ENCODE measurements at regions not wholly inside any gene's neighbourhood (a gene's known extent, or its start where the extent isn't known, plus 50 kb on each side); places are given as distances from the start of the nearest gene placed in this dataset.
"Not testable (repeated sequence)": the region's sequence is repeated elsewhere in the genome, so short reads cannot be mapped to it uniquely, and the experiment has no call there.

DNA sequence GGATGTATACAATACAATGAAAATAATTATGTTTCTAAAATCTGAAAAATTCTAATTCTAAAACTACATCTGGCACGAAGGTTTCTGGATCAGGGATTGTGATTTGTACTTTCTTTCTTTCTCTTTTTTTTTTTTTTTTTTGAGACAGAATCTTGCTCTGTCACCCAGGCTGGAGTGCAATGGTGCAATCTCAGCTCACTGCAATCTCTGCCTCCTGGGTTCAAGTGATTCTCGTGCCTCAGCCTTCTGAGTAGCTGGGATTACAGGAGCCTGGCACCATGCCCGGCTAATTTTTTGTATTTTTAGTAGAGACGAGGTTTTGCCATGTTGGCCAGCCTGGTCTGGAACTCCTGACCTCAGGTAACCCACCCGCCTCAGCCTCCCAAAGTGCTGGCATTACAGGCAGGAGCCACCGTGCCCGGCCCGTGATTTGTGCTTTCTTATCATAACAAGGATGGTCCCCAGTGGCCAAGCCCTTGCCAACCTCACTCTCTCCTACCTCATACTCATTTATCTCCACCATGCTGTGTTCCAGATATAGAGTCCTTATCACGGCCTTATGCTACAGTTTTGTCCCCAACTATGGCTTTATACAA lies 279.9 kb downstream of the QDPR start:
- not testable (repeated sequence) for H3K36me3 Mint-ChIP-seq; H3K27me3 Mint-ChIP-seq; ATAC-seq (ENCODE audit: low read depth)

DNA sequence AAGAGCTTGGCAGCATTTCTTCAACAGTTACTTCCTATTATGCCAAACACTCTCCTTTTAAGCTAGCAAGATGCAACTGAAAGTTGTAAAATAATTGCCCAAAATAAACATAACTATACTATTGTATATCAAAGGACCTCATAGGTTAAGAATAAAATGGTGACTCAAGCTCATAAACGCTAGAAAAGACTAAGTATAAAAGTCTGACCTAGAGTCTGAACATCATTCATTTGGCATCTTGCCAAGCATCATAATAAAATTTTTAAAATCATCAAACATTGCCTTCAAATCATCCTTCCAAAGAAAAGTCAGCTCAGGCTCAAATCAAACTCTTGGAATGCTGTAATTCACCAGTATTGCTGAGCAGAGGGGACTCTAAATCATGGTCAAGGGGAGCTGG lies 281.2 kb downstream of the QDPR start:
- Mint-ChIP-seq H3K36me3 (no peaks in the 10 kb centered on the region), H3K27me3 (no peaks in the 10 kb centered on the region), H3K4me1 (no peaks in the 10 kb centered on the region), H3K9me3 (peaks cover 3% of the 10 kb centered on the region), H3K27ac (no peak overlapping the region), H3K4me3 (no peak overlapping the region)
- no peak for ATAC-seq (ENCODE audit: low read depth)
- DNase-seq (ENCODE audit: low spot score in 2 of 2) = no peak

More for the DNA sequence above, 279.9 kb downstream of the QDPR start:
- H3K9me3 Mint-ChIP-seq; H3K4me1 Mint-ChIP-seq; H3K4me3 Mint-ChIP-seq; DNase-seq (ENCODE audit: low spot score in 2 of 2); H3K27ac Mint-ChIP-seq: not testable (repeated sequence)

DNA sequence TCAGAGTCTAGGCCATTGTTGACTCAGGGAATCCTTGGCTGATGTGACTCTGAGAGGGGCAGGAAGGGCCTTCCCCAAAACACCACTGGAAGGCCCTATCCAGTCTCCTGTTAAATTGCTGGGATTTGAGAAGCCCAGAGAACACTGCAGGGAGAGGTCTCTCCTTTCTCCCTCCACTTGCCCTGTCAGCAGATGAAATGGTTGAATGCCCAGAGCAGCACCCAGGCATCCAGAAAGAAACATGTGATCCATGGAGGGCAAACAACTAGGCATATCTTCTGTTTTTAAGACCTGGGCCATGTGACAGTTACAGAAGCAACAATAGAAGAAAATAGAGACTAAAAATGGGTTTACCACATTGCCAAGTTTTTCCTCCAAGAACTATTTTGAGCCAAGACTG lies 291.1 kb downstream of the QDPR start:
- Mint-ChIP-seq H3K36me3 (no peaks in the 10 kb centered on the region), H3K27ac (no peak overlapping the region), H3K27me3 (no peaks in the 10 kb centered on the region), H3K9me3 (peaks cover 8% of the 10 kb centered on the region), H3K4me1 (no peaks in the 10 kb centered on the region), H3K4me3 (no peak overlapping the region)
- DNase-seq (ENCODE audit: low spot score in 2 of 2) (no peak), ATAC-seq (ENCODE audit: low read depth) (no peak)

DNA sequence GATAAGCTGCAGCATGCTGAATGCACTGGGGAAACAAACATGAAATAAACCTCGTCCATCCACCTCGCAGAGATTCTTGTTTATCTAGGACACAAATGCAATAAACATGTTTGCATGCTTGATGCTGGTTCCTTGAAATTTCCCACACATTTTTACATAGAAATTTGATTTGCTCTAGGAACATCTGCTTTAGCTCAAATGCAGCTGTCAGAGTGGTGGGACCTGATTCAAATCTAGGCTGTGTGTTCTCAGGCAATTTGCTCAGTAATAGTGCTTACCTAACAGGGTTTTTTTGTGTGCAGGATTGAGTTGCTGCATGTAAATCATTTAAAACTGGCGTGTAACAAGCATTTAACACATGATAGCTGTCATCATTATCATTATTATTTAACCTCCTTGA lies 293.1 kb downstream of the QDPR start:
- Mint-ChIP-seq H3K4me1 (no peaks in the 10 kb centered on the region), H3K27me3 (no peaks in the 10 kb centered on the region), H3K36me3 (no peaks in the 10 kb centered on the region), H3K4me3 (no peak overlapping the region), H3K9me3 (peaks cover 7% of the 10 kb centered on the region), H3K27ac (no peak overlapping the region)
- ATAC-seq (ENCODE audit: low read depth) (no peak), DNase-seq (ENCODE audit: low spot score in 2 of 2) (no peak)

DNA sequence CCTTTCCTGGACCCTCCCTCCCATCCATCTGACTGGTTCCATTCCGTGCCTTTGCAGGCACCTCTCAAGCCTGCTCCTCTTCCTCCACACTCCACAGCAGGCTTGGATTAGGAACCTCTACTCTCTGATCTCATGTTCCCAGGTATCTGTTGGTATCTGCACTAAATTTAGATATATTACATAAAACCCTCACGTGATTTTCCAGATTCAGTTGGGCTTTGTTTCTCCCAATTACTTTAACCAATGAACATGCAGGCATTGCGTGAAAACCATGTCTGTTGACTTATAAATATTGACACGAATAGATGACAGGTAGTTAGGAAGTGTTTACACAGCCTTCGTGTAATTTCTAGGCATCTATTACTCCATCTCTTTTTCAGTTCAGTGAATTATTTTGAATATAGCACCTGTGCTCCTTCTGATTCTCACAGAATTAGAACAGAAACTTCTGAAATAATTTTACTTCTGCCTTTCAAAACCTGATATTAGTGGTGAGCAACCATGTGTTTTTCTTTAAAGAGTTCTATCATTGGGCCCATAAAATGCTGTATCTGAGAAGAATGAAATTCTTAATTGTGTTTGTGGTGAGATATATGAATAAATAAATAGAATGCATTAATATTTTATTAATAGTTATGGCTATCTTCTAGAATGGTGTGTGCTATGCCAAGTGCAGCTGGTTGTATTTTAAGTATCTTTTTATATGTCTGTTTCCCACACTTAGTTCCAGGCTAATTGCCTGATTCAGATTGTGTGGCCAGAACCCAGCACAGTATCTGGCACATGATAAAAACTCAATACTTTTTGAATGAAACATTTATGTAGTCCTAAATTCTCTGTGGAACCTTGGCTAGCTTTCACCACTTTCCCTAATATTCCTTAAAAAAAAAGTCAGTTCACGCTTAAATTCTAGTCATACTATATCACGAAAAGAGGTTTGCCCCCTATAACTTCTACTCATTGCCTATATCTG lies 304.8 kb downstream of the QDPR start:
- no peak overlapping the region for H3K27ac Mint-ChIP-seq
- no peak overlapping the region for H3K4me3 Mint-ChIP-seq
- no peaks in the 10 kb centered on the region for H3K36me3 Mint-ChIP-seq
- ATAC-seq (ENCODE audit: low read depth) (no peak), DNase-seq (ENCODE audit: low spot score in 2 of 2) (no peak)
- peaks cover 4% of the 10 kb centered on the region for H3K9me3 Mint-ChIP-seq
- H3K27me3 Mint-ChIP-seq = no peaks in the 10 kb centered on the region
- no peaks in the 10 kb centered on the region for H3K4me1 Mint-ChIP-seq

DNA sequence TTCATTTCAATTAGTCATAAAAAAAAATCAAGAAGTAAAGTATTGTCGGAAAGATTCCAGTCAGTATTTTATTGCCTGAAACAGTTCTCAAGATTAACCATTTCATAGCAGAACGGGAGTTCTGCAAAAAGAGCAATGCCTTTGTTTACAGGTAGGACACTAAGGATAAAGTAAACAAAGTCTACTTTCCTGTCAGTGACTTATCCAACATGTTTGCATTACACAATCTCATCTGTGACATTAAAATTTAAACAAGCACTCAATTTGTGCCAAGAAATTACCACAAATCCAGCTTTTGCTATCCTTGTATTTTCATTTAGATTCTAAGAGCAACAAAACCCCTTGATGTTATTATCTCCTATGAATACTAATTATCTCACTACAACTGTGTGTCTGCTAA lies 306.5 kb upstream of the LDB2 start:
- no peak overlapping the region for H3K4me3 Mint-ChIP-seq

DNA sequence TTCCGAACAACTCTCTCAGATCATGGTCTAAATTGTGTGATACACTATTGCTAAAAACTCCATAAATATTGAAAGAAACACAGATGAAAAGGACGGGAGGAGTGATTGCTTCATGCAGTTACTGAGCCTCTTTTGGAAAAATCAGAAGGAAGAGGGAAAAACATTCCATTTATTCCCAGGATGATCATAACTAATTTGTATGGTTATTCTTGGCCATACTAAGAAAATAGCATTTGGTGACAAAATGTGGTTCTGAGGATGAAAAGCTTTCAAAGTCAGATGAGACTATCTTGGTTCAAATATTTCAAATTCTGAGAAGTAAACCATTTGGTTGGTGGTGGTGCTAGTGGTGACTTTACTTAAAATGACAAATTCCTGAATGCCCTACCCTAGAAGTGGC lies 305.4 kb upstream of the LDB2 start:
- ATAC-seq (ENCODE audit: low read depth) (no peak), DNase-seq (ENCODE audit: low spot score in 2 of 2) (no peak)
- Mint-ChIP-seq H3K27ac (no peak overlapping the region), H3K36me3 (no peaks in the 10 kb centered on the region), H3K4me3 (no peak overlapping the region), H3K27me3 (no peaks in the 10 kb centered on the region), H3K4me1 (no peaks in the 10 kb centered on the region), H3K9me3 (peaks cover 6% of the 10 kb centered on the region)

More for the DNA sequence above, 306.5 kb upstream of the LDB2 start:
- no peak overlapping the region for H3K27ac Mint-ChIP-seq
- no peaks in the 10 kb centered on the region for H3K36me3 Mint-ChIP-seq
- no peaks in the 10 kb centered on the region for H3K27me3 Mint-ChIP-seq
- no peaks in the 10 kb centered on the region for H3K4me1 Mint-ChIP-seq
- no peak for ATAC-seq (ENCODE audit: low read depth)
- no peak for DNase-seq (ENCODE audit: low spot score in 2 of 2)
- H3K9me3 Mint-ChIP-seq = peaks cover 4% of the 10 kb centered on the region

DNA sequence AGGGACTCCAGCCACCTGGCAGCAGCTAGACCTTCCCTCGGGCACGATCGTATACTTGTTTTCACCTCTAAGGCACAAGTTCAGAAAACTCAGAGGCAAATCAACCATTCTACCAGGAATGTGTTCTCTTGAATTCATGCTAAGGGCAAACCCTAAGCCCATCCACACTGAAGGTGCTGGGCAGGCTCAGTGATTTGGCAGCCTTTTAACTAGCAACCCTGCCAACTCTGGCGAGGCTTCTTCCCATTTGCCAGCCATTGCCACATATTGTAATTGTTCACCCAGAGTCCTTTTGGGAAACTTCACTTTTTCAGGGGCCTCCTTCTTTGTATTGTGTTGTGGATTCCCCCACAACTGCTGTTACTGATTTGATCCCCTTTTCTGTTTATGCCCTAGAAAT lies 298.6 kb upstream of the LDB2 start:
- no peaks in the 10 kb centered on the region for H3K4me1 Mint-ChIP-seq

DNA sequence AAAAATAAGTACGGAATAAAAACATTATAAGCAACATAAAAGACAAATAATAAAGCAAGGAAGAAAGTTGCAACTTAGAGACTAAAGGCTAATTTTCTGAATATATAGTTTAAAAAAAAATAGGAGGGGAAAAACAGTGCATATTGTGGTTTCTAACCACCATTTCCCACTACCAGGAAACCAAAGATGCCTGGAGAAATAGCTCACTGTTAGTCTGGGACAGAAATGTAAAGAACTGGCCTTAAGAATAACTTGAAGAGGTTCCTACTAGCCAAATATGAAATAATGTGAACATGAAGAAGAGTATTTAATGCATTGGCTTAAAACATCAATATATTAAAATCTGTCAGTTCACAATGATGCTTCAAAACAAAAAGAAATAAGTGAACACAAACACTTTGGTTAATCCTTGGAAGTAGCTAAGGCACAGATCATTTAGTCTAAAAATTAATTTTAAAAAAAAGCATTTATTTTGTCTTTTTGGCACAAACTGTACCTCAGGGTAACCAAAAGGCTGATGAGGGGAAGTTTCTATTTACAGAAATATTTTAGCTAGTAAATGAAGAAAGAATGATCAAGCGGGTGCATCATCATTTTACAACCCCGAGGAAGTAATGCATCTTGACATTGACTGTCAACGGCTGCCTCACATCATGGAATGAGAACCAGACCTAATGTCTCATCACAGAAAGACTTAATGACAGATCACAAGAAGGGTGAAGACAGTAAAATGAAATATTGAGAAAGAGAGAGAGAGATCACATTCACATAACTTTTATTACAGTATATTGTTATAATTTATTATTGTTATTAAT lies 297.2 kb upstream of the LDB2 start:
- peaks cover 4% of the 10 kb centered on the region for H3K9me3 Mint-ChIP-seq
- H3K36me3 Mint-ChIP-seq = no peaks in the 10 kb centered on the region
- no peaks in the 10 kb centered on the region for H3K27me3 Mint-ChIP-seq
- no peak for ATAC-seq (ENCODE audit: low read depth)
- H3K4me1 Mint-ChIP-seq = no peaks in the 10 kb centered on the region
- H3K4me3 Mint-ChIP-seq = no peak overlapping the region
- DNase-seq (ENCODE audit: low spot score in 2 of 2) = no peak
- no peak overlapping the region for H3K27ac Mint-ChIP-seq

More for the DNA sequence above, 298.6 kb upstream of the LDB2 start:
- Mint-ChIP-seq H3K27ac (no peak overlapping the region), H3K9me3 (peaks cover 4% of the 10 kb centered on the region), H3K27me3 (no peaks in the 10 kb centered on the region), H3K36me3 (no peaks in the 10 kb centered on the region), H3K4me3 (no peak overlapping the region)
- ATAC-seq (ENCODE audit: low read depth) (no peak), DNase-seq (ENCODE audit: low spot score in 2 of 2) (no peak)

DNA sequence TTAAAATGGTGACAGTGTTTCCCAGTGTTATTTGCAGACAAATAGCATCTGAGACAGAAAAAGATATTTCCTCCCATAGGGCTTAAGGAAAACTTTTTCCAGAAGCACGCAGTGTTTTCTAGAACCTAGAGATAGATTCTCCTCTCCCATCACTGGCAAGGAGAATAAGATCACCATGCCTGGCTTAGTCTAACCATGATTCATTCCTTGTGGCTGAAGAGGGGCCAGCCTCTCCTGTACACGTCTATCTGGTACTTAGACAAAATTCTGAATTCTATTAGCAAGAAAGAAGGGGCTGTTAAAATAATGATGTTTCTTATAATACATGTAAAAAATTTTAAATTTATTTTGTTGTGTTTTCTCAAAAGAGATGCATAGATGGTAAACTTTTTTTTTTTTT lies 296.1 kb upstream of the LDB2 start:
- H3K9me3 Mint-ChIP-seq = peaks cover 7% of the 10 kb centered on the region
- ATAC-seq (ENCODE audit: low read depth) (no peak), DNase-seq (ENCODE audit: low spot score in 2 of 2) (no peak)
- no peaks in the 10 kb centered on the region for H3K4me1 Mint-ChIP-seq
- H3K27ac Mint-ChIP-seq = no peak overlapping the region
- no peak overlapping the region for H3K4me3 Mint-ChIP-seq
- H3K27me3 Mint-ChIP-seq = no peaks in the 10 kb centered on the region
- H3K36me3 Mint-ChIP-seq = no peaks in the 10 kb centered on the region

DNA sequence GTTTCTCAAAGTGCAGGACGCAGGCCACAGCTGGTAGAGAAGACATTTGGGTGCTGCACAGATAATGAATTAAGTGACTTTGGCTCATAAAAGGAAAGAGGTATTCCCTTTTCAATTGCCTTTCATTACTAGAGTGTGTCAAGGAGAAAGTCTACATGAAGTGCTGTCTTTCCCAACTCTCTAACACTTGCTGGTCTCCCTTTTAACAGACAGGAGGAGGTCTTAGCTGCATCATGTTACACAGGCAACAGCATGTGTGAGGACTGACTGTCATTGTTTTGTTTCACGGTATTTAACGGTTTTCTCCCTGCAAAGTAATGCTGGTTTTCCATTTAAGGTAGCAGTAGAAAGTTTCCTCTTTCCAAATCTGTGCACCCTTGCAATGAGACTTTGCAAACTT lies 291.3 kb upstream of the LDB2 start:
- no peak for DNase-seq (ENCODE audit: low spot score in 2 of 2)
- no peak for ATAC-seq (ENCODE audit: low read depth)
- Mint-ChIP-seq H3K27me3 (no peaks in the 10 kb centered on the region), H3K36me3 (no peaks in the 10 kb centered on the region), H3K4me1 (no peaks in the 10 kb centered on the region), H3K4me3 (no peak overlapping the region), H3K9me3 (peaks cover 11% of the 10 kb centered on the region), H3K27ac (no peak overlapping the region)

DNA sequence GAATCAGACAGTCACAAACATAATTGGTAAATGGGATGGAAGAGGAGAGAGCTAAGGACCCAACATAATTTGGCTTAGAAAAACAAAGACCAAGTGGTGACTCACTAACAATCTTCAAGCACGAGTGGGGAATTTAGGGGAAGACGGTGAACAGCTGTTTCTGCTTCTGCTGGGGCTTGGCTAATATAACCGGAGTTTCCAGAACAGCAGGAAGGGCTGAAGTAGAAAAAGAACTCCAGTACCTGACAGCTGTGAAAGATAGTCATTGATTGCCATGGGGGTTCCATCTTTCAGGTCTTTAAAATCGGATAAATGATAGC lies 290.9 kb upstream of the LDB2 start:
- no peaks in the 10 kb centered on the region for H3K4me1 Mint-ChIP-seq
- no peaks in the 10 kb centered on the region for H3K27me3 Mint-ChIP-seq
- ATAC-seq (ENCODE audit: low read depth) (no peak), DNase-seq (ENCODE audit: low spot score in 2 of 2) (no peak)
- H3K27ac Mint-ChIP-seq = no peak overlapping the region
- no peak overlapping the region for H3K4me3 Mint-ChIP-seq
- no peaks in the 10 kb centered on the region for H3K36me3 Mint-ChIP-seq
- peaks cover 12% of the 10 kb centered on the region for H3K9me3 Mint-ChIP-seq

DNA sequence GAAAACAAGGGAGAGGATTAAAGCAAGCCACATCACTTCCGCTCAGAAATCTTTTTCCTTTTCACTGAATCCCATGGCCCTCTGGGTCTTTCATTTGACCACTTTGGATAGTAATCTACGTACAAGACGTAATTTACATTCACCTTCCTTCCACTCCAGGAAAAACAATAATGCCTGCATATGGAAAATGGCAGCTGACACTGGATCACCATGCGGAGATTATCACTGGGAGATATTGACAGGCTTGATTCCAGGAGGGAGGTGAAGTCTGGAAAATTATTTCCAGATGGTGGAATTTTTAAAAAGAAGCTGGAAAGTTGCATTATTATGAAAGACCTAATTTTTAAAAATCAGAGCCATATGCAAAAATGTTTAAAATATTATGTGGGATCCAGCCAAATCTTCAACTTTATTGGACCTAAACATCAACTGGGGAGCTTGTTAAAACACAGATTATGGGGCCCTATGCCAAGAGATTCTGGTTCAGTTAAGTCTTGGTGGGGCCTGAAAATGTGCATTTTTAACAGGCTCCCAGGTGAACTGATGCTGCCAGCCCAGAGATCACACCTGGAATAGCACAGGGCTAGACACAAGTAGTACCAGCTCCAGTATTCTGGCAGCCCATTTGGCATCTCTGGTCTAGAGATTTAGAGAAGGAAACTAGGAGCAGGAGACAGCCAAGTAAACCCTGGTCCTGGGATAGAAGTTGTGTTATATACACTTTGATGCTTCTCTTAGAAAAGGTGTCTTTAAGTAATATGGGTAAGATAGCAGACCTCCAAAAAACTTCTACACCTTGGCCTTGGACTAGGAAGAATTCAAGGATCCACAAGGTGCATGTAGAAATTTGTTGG lies 290.3 kb upstream of the LDB2 start:
- H3K36me3 Mint-ChIP-seq = no peaks in the 10 kb centered on the region
- no peaks in the 10 kb centered on the region for H3K4me1 Mint-ChIP-seq
- H3K27me3 Mint-ChIP-seq = no peaks in the 10 kb centered on the region
- ATAC-seq (ENCODE audit: low read depth) (no peak), DNase-seq (ENCODE audit: low spot score in 2 of 2) (no peak)
- H3K9me3 Mint-ChIP-seq = peaks cover 13% of the 10 kb centered on the region
- H3K27ac Mint-ChIP-seq = no peak overlapping the region
- no peak overlapping the region for H3K4me3 Mint-ChIP-seq

Data from memory B cell (primary cell).